ENCODE measurements at regions not wholly inside any gene's neighbourhood (a gene's known extent, or its start where the extent isn't known, plus 50 kb on each side); places are given as distances from the start of the nearest gene placed in this dataset.

- TF ChIP-seq CTCF (IDR thresholded peaks at IDR 0.05; ENCODE audit: insufficient read depth, low read depth, low read length) (no peak), EZH2 (IDR thresholded peaks at IDR 0.05; ENCODE audit: insufficient read depth, low read length) (no peak)
- no peak overlapping the region for H3K27ac ChIP-seq (ENCODE audit: low read depth, low read length)
- no peaks in the 10 kb centered on the region for H3K27me3 ChIP-seq (ENCODE audit: insufficient read depth, low read length)
- peaks cover 2% of the 10 kb centered on the region for H3K9me3 ChIP-seq (ENCODE audit: insufficient read depth, low read depth, low read length)
- no peaks in the 10 kb centered on the region for H3K36me3 ChIP-seq (ENCODE audit: insufficient read depth, low read length)
- no peaks in the 10 kb centered on the region for H3K79me2 ChIP-seq (ENCODE audit: insufficient read depth, low read length)
- H3K4me2 ChIP-seq (ENCODE audit: low read length), result no peak overlapping the region
- peaks cover 8% of the 10 kb centered on the region for H3K9me3 Mint-ChIP-seq (ENCODE audit: unreplicated experiment)
- H3K9ac ChIP-seq (ENCODE audit: low read length), result no peak overlapping the region
- H4K20me1 ChIP-seq (ENCODE audit: insufficient read depth, low read length), result no peaks in the 10 kb centered on the region
- peaks cover 7% of the 10 kb centered on the region for H3K27me3 Mint-ChIP-seq (ENCODE audit: low read depth, unreplicated experiment)
- no peak overlapping the region for H3K4me3 ChIP-seq (ENCODE audit: insufficient read depth, low read depth, low read length)
- FAIRE-seq (no peak), DNase-seq (ENCODE audit: low read depth) (no peak)
- no peaks in the 10 kb centered on the region for H3K4me1 ChIP-seq (ENCODE audit: insufficient read depth, low read length)
- no peak overlapping the region for H3K27ac Mint-ChIP-seq (ENCODE audit: unreplicated experiment)
- no peaks in the 10 kb centered on the region for H3K4me1 Mint-ChIP-seq (ENCODE audit: low read depth, unreplicated experiment)
- no peak overlapping the region for H3K4me3 Mint-ChIP-seq (ENCODE audit: unreplicated experiment)
- no peaks in the 10 kb centered on the region for H3K36me3 Mint-ChIP-seq (ENCODE audit: low read depth, unreplicated experiment)
- no peak overlapping the region for H2AFZ ChIP-seq (ENCODE audit: low read depth, low read length)
These were observed 164.7 kb upstream of the CHD6 start for GRCh38 chr20:41782730-41783406.

GRCh38 chr20:41782255-41782654 is 164.1 kb upstream of the CHD6 start:
- no peak for TF ChIP-seq CTCF (IDR thresholded peaks at IDR 0.05; ENCODE audit: insufficient read depth, low read depth, low read length)
- no peak for TF ChIP-seq EZH2 (IDR thresholded peaks at IDR 0.05; ENCODE audit: insufficient read depth, low read length)
- peaks cover 2% of the 10 kb centered on the region for H3K9me3 ChIP-seq (ENCODE audit: insufficient read depth, low read depth, low read length)
- no peak overlapping the region for H3K9ac ChIP-seq (ENCODE audit: low read length)
- no peak overlapping the region for H2AFZ ChIP-seq (ENCODE audit: low read depth, low read length)
- Mint-ChIP-seq H3K27ac (ENCODE audit: unreplicated experiment) (no peak overlapping the region), H3K4me3 (ENCODE audit: unreplicated experiment) (no peak overlapping the region), H3K4me1 (ENCODE audit: low read depth, unreplicated experiment) (no peaks in the 10 kb centered on the region), H3K36me3 (ENCODE audit: low read depth, unreplicated experiment) (no peaks in the 10 kb centered on the region), H3K9me3 (ENCODE audit: unreplicated experiment) (peaks cover 8% of the 10 kb centered on the region), H3K27me3 (ENCODE audit: low read depth, unreplicated experiment) (peaks cover 7% of the 10 kb centered on the region)
- H3K4me2 ChIP-seq (ENCODE audit: low read length), result no peak overlapping the region
- DNase-seq (ENCODE audit: low read depth) (no peak), FAIRE-seq (no peak)
- H3K4me3 ChIP-seq (ENCODE audit: insufficient read depth, low read depth, low read length), result no peak overlapping the region
- no peaks in the 10 kb centered on the region for H3K4me1 ChIP-seq (ENCODE audit: insufficient read depth, low read length)
- no peaks in the 10 kb centered on the region for H3K27me3 ChIP-seq (ENCODE audit: insufficient read depth, low read length)
- H4K20me1 ChIP-seq (ENCODE audit: insufficient read depth, low read length), result no peaks in the 10 kb centered on the region
- no peaks in the 10 kb centered on the region for H3K79me2 ChIP-seq (ENCODE audit: insufficient read depth, low read length)
- no peaks in the 10 kb centered on the region for H3K36me3 ChIP-seq (ENCODE audit: insufficient read depth, low read length)
- H3K27ac ChIP-seq (ENCODE audit: low read depth, low read length), result no peak overlapping the region

DNA sequence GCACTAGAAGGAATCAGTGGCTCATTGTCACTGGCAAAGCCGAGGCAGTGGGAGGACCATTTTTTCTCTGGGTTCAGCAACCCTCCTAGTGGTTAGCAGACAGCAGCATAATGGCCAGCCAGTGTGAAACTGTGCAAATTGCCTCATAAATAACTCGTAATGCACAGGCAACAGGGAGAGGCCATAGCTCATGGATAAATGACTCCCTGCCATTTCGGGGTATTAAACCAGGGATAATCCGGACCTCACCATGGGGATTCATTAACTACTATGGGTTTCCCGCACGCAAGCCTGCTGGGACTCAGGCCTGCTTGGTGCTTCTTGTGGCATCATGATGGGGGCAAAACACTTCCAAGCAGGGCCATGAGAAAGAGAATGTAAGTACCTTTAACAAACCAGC is 158.2 kb upstream of the CHD6 start:
- DNase-seq (ENCODE audit: low read depth) (no peak), FAIRE-seq (no peak)
- Histone ChIP-seq H3K79me2 (ENCODE audit: insufficient read depth, low read length) (no peaks in the 10 kb centered on the region), H3K27ac (ENCODE audit: low read depth, low read length) (no peak overlapping the region), H3K4me3 (ENCODE audit: insufficient read depth, low read depth, low read length) (no peak overlapping the region), H4K20me1 (ENCODE audit: insufficient read depth, low read length) (no peaks in the 10 kb centered on the region), H3K4me2 (ENCODE audit: low read length) (no peak overlapping the region), H3K9ac (ENCODE audit: low read length) (no peak overlapping the region), H2AFZ (ENCODE audit: low read depth, low read length) (no peak overlapping the region), H3K4me1 (ENCODE audit: insufficient read depth, low read length) (no peaks in the 10 kb centered on the region), H3K9me3 (ENCODE audit: insufficient read depth, low read depth, low read length) (peaks cover 2% of the 10 kb centered on the region), H3K36me3 (ENCODE audit: insufficient read depth, low read length) (no peaks in the 10 kb centered on the region), H3K27me3 (ENCODE audit: insufficient read depth, low read length) (no peaks in the 10 kb centered on the region)
- Mint-ChIP-seq H3K9me3 (ENCODE audit: unreplicated experiment) (peaks cover 5% of the 10 kb centered on the region), H3K27ac (ENCODE audit: unreplicated experiment) (no peak overlapping the region), H3K36me3 (ENCODE audit: low read depth, unreplicated experiment) (no peaks in the 10 kb centered on the region), H3K4me1 (ENCODE audit: low read depth, unreplicated experiment) (no peaks in the 10 kb centered on the region), H3K4me3 (ENCODE audit: unreplicated experiment) (no peak overlapping the region), H3K27me3 (ENCODE audit: low read depth, unreplicated experiment) (peaks cover 7% of the 10 kb centered on the region)
- no peak for TF ChIP-seq EZH2 (IDR thresholded peaks at IDR 0.05; ENCODE audit: insufficient read depth, low read length)
- TF ChIP-seq CTCF (IDR thresholded peaks at IDR 0.05; ENCODE audit: insufficient read depth, low read depth, low read length), result no peak
